IPS-11a (cell line): ENCODE measurements at regions not wholly inside any gene's neighbourhood (a gene's known extent, or its start where the extent isn't known, plus 50 kb on each side); places are given as distances from the start of the nearest gene placed in this dataset.

Source experiments
- H3K4me3 ChIP-seq: one replicate; pipeline ENCODE4 v1.5.1; 2013; ENCODE audit warnings: low read depth, low read length, control low read depth

DNA sequence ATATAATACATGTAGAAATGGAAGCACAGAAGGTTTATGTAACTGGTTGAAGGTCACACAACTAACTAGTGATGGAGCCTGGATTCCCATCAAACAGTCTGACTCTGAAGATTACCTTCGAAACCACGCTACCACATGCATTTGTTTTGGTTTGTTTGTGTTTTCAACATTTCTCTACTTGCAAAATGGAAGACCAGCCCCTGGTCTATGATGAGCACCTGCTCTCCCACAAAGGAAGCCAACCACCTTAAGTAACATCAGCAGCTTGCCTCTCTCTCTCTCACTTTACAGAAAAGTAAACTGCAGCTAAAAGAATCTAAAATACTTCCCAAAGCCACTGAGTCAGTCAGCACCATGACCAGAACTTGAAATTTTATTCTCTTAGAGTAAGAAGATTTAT, 186.9 kb upstream of the TMPO start:
- no peak overlapping the region for H3K4me3 ChIP-seq

DNA sequence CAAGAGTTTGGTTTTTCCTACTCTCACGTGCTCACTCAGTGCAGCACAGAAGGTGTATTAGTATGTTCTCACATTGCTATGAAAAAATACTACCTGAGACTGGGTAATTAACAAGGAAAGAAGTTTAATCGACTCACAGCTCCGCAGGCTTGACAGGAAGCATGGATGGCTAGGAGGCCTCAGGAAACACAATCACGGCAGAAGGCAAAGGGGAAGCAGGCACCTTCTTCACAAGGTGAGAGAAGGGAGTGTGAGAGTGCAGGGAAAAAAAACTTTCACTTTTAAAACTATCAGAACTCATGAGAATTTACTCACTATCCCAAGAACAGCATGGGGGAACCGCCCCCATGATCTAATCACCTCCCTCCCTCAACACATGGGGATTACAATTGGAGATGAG, 185.8 kb upstream of the TMPO start:
- H3K4me3 ChIP-seq, result no peak overlapping the region

DNA sequence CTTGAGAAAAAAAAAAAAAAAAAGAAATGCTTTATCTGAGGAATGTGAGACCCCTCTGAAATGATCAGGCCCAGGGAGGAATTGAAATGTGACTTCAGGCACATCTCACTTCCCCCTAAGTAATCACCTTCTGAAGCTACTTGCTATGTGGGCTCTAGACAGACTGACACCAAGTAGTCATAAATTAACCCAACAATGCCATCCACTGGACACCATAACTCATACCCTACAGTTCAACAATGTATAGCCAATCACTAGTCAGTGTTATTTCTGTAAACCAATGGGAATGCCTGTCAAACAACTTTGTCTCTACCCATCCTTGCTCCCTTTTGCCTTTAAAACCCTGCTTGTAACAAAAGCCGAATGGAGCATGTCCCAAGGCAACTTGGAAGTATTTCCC, 182.7 kb upstream of the TMPO start:
- no peak overlapping the region for H3K4me3 ChIP-seq

DNA sequence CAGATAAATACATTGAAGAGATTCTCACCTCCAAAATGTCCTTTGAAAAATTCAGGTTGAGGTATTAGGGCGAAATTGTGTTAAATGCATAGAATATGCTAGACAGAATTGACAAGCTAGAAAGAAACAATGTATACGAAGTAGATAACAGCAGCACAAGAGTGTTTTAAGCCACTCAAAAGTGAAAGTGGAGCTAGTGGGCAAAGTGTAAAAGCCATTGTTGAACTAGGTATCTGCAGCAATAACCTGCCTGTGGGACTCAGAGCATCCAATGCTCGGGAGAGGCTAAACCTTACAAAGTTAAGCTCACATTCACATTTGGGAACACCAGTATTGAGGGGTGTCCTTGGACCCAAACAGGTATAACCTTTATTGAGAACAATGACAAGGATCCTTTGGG, 180.6 kb upstream of the TMPO start:
- H3K4me3 ChIP-seq, result no peak overlapping the region

DNA sequence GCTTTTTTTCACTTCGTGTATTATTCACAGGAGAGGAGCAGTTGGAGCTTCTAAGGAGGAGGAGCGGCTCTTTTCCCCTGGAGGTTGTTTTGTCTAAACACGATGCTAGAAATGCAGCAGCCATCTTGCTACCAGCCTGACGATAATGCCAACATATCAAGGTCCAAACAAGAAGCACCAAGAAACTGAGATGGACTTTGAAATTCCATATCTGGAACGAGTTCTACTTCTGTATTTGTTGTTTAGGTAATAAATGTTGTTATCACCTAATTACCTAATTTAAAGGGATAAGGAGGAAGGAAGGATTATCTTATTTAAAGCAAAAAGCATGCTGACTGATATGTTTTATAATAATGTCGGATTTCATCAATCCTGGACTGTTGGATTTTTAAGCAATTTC, 174.4 kb upstream of the TMPO start:
- no peak overlapping the region for H3K4me3 ChIP-seq

DNA sequence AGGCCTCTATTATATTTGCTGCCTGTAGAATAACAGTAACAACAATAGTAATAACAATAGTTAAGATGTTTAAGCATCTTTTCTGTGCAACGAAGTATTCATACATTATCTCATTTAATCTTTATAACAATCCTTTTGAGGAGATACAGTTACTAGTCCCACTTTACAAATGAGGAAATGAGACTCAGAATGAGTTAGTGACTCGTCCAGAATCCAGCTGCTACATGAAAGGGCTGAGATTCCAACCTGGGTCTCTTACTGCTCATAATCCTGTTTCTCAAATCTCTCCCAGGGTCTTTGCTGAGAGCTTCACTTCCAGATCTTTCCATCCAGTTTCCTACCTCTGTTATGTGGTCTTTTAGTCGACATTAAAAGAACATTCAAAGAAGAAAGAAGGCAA, 173.7 kb upstream of the TMPO start:
- H3K4me3 ChIP-seq, result no peak overlapping the region

DNA sequence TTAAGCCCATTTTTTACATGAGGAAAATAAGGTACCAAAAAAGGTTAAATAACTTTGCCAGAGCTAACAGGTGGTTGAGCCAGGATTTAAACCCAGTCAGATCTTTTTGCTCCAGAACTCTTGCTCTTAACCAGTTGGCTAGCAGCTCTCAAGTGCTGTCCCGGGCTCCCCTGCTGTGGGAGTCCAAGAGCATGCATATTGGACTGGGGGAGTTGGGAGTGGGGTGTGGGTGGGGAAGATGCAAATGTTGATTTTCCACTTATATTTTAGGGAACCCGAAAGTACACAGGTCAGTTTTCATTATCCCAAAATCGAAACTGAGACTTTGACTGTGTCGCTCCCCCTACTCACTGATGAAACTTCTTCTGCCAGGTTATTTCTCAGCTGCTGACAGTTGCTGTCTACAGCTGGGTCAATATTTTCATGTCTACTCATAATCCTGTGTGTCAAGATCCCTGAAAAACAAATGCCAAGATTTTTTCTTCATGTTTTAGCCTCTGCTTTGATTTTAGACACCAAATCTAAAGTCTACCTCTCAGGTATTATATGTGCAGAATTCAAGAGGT, 172.3 kb upstream of the TMPO start:
- H3K4me3 ChIP-seq, result no peak overlapping the region

DNA sequence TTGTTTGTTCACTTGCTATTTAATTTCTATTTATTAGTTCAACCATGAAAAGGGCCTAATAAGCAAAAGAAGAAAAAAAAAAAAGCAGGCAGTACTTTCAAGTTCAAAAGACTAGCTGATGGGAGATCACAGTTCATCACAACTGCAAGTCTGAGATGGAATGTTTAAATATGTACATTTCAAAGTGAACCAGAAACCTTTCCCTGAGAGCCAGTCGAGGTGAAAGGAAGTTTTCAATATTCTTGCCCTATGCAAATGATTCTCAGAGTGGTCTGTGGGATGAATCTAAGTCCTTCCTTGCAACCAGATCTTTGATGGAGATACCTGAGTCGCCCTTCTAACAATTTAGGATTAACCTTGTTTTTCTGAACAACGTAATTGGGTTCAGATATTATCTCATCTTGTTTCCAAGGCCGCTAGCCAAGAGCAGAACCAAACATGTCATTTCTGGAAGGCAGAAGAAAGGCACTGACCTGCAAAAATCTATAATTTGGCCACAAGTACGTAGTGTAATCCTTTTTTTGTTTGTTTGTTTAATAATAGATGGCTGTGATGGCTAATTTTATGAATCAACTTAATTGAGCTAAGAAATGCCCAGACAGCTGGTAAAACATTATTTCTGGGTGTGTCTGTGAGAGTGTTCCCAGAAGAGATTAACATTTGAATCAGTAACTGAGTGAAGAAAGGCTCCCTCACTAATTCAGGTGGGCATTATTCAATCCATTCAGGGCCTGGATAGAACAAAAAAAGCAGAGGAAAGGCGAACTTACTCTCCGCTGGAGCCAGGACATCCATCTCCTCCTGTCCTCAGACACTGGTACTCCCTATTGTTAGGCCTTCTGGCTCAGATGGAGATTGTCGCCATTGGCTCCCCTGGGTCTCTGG, 171.1 kb upstream of the TMPO start:
- H3K4me3 ChIP-seq, result no peak overlapping the region

DNA sequence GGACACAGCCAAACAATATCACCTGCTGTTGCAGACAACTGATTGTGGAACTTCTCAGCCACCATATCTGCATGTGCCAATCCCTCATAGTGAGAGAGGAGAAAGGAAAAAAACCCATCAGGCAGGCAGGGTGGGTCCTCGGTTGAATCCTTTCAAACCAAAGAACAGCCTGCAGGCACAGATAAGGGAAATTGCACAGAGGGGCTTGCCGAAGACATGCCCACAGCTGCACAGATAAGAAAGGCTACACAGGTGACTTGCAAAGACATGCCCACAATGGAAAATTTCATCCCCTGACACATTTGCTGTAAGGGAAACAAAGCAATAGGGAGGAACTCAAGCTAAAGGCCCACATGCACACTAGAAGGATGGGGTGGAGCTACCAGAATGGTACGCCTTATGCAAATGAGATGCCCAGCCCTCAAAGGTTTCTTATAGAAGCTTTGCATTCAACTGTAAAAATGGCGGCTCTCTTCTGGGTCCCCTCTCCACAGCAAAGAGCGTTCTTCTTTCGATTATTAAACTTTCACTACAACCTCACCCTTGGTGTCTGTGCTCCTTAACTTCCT, 170.0 kb upstream of the TMPO start:
- H3K4me3 ChIP-seq, result no peak overlapping the region

DNA sequence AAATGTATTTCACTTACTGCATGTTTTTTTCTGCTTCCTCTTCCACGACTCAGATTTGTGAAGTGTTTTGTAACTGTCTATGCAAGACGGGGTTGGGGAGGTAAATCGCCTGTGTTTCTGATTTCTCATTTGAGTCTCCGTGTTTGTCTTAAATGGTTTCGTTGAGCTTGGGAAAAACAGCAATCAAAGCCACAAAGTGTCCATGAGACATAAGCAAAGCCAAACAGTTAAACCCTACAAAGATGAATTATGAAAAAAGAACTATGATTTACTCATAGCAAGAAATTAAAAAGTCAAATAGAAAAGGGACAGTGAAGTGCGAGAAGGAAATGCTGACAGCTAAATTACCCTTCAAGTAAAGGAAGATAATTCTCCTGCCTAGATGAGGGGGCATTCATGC, 164.3 kb upstream of the TMPO start:
- H3K4me3 ChIP-seq, result no peak overlapping the region

DNA sequence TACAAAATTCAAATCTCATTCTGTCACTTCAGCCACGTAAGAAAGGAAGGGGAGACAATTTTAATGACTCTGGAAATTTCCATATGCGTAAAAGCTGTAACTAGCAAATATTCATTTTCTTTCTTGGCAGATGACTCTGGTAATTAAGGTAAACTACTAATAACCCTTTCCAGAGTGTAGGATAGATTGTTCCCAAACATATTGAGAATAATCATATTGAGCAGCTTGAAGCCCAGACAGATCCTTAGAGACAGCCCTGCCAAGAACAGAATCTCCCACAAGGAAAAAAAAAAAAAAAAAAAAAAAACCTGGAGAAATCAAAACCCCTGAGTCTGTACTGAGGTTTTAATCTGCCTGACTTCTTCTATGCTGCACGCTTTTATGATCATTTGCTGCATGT, 163.6 kb upstream of the TMPO start:
- H3K4me3 ChIP-seq, result no peak overlapping the region

DNA sequence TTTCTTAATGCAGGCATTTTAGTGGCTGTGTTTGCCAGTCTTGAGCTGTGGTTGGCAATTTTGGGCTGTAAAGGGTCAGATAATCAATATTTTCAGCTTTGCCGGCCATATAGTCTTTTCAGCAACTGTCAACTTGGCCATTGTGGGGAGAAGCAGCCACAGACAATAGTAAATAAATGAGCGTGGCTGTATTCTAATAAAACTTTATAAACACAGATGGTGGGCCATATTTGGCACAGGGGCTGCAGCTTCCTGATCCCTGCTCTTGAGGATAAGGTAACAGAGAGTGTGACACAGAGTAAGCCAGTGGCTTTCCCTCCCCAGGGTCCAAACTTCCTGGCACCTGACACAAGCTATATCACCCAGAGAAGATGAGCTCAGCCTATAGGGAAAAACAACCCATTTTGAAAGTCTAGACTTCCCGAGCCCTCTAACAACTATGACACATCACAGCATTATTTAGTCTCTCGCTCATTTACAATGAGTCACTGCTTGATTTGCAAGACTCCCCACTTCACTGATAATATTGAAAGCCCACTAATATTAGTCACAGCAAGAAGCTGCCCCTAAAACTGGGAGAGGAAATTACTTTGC, 163.1 kb upstream of the TMPO start:
- H3K4me3 ChIP-seq, result no peak overlapping the region

DNA sequence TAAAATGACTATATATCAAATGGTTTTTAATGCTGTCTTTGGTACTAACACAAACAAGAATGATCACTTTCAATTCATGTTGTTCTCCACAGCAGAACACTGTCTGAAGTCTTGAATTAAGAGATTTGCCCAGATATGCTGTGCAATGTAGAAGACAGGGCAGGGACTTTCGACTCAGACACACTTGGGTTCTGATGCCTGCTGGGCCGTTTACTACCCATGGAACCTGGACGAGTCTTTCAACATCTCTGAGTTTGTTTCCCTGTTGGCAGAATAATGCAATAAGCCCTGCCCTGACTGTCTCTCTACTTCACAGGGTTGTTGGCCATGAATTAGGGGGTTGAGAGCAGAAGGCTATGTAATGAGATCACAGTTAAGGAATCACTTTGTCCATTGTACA, 162.6 kb upstream of the TMPO start:
- H3K4me3 ChIP-seq, result no peak overlapping the region

DNA sequence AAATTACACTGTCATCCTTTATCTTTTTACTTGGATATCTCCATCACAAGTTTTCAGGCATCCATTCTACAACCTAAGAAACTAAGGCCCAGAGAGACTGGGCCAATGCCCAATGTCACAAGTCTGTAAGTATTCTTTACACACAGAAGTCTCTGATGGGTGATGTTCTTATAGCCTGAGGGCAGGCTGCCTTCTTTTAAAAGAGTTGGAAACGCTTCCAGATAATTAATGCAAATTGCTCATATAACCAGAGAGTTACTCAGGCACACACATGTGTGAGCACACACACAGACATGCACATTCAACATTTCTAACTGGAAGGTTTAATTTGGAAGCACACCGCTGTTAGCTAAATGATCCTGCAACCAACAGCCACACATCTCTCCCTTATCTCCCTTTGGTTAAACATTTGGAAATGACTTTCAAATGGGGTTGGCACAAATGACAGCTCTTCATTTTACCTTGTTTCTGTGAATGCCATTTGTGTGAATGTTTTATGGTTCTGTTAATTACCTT, 160.8 kb upstream of the TMPO start:
- H3K4me3 ChIP-seq, result no peak overlapping the region

DNA sequence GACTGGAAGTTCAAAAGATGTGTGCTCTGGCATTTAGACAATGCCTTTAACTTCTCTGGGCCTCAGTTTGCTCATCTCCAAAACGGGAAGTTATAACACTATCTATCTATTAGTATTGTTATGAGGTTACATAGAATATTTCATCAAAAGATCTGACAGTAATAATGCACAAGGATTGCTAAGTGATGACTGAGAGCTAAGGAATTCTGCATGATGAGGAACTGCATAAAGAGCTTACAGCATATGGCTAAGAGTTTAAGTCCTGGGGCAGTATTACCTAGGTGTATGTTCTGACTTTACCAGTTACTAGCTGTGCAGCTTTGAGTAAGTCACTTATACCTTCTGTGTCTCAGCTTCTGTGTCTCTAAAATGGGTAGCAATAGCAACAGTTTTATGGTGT, 160.1 kb upstream of the TMPO start:
- no peak overlapping the region for H3K4me3 ChIP-seq

DNA sequence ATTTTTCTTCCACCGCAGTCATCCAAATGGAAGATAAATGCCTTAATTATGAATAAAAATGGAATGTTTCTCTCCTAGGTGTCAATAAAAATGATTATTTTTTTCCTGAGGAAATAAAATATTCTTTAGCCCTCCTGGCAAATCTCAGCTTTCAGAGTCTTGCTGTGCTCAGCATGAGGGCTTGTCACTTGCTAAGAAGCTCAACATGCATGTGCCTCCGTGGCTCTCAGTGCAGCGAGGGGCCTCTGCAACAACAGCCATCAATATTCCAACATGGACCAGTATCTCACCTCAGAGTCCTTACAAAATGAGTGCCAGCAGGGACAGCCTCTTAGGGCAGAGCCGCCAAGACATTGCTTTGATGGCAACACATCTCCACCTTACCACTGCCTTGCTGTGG, 159.5 kb upstream of the TMPO start:
- H3K4me3 ChIP-seq, result no peak overlapping the region

DNA sequence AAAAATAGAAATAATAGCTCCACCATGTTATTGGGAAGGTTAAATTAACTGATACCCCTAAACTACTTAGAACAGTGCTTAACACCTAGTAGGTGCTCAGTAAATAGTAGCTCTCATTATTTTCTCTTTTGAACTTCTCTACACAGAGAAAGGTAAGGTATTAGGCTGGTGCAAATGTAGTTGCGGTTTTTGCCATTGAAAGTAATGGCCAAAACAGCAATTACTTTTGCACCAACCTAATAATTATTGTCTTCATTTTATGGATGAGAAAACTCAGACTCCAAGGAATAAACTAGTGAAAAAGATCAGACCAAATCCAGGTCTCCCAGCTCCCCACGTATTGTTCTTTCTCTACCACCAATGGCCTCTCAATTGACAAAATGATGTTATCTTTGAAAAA, 157.2 kb upstream of the TMPO start:
- no peak overlapping the region for H3K4me3 ChIP-seq

DNA sequence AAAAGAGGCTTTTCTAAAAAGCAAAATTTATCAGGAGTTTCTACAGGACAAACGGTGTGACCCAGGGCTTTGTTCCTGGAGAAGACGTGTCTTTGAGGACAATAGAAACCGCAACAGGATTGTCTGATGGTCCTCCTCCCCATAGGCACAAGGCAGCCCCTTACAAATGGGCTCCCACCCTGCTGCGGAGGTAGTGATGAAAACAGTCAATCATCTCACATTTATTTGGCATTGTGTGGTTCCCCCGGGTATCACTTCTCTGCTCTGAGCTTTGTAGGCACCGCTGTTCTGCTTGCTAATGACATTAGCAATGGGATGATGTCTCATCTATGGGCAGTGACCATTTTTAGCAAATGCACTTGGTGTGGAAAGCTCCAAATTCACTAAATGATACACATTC, 155.5 kb upstream of the TMPO start:
- no peak overlapping the region for H3K4me3 ChIP-seq

DNA sequence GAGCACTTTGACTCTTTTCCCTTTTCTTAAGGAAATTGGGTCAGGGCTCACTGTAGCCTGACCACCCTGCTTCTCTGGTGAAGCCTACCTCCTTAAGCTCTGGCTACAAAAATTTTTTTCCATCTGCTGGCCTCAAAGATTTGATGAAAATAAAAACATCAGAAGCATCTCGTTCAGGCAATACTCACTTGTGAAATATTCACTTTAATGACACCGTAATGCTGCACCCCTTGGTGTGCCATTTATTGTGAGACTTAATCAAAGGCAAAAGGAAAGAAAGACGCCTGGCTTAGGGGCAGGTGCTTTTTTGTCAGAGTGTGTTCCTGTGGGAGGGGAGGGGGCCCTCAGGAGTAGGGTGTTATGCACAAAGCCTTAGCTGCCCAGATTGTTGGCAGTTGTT, 155.0 kb upstream of the TMPO start:
- H3K4me3 ChIP-seq, result no peak overlapping the region

DNA sequence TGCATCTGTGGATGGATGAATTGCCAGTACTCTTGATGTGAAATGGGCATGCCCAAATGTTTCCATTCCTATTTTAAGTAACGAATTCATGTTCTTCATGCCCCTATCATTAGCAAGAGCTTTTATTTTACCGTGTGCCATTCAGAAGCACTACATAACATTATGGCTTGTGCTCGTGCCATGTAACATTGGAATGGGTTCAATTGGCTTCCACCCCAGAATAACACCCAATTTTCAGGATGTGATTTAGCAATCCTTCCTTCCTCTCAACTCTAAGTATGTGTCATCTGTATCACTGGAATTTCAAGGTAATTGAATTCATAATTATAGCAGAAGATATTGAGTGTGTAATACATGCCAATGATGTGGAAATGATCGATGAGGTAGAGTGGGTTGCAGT, 145.8 kb upstream of the TMPO start:
- H3K4me3 ChIP-seq, result no peak overlapping the region

DNA sequence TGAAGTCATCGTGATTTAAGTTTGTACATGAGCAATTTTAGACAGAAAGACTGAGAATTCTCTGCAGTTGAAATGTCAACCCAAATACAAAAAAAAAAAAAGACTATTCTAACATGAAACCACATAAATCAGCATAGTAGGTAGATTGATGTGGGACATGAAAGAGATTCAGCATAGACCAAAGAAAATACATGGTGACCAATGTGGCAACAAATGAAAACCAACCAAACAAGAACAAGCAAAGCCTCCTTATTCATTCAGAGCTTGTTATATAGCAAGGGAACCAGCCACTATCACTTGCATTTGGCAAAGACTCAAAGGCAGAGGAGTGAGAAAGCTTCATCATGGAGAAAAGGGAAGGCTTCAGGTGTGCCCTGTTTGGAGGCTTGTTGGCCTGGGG, 144.4 kb upstream of the TMPO start:
- no peak overlapping the region for H3K4me3 ChIP-seq

DNA sequence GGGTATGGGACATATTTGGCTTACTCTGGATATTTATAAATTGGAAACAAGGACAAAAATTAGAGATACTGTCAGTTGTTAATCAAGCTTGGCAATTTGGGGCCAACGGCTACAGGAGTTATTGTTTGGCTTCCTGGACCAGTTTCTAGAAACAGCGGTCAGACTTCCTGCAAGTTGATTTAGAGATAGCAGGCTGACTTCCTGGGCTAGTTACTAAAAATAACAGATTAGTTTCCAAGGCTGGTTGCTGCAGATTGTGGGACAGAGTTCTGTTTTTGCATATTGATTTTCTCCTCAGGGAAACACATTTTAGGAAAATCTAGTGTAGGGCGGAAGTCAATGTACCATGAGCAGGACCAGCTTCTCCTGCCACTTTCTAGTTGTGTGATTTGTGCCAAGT, 144.0 kb upstream of the TMPO start:
- H3K4me3 ChIP-seq, result no peak overlapping the region
